GM21825 (cell line): ENCODE measurements at regions not wholly inside any gene's neighbourhood (a gene's known extent, or its start where the extent isn't known, plus 50 kb on each side); places are given as distances from the start of the nearest gene placed in this dataset.
"Not testable (repeated sequence)": the region's sequence is repeated elsewhere in the genome, so short reads cannot be mapped to it uniquely, and the experiment has no call there.

Experiments used
- ATAC-seq: cut with Tn5 transposase; IDR thresholded peaks from one replicate; pipeline ENCODE4 v1.9.1; 2021; ENCODE audit warnings: mild to moderate bottlenecking, moderate library complexity; ENCODE audit not compliant: unreplicated experiment

- ATAC-seq, result peak; percentile 43
Observed at GRCh38 chr12:94817695-94818075, 167.3 kb upstream of the TMCC3 start.

GRCh38 chr12:94817201-94817600 lies 166.8 kb upstream of the TMCC3 start:
- ATAC-seq, result not testable (repeated sequence)

- not testable (repeated sequence) for ATAC-seq
Observed at GRCh38 chr12:94816746-94817145, 166.4 kb upstream of the TMCC3 start.

GRCh38 chr12:94815958-94816357 lies 165.6 kb upstream of the TMCC3 start:
- no peak for ATAC-seq

GRCh38 chr12:94815450-94815849 lies 165.1 kb upstream of the TMCC3 start:
- ATAC-seq, result no peak

GRCh38 chr12:94813314-94813713 lies 163.0 kb upstream of the TMCC3 start:
- ATAC-seq, result no peak

GRCh38 chr12:94812345-94812744 lies 162.0 kb upstream of the TMCC3 start:
- ATAC-seq, result peak; percentile 32

GRCh38 chr12:94811611-94812010 lies 161.3 kb upstream of the TMCC3 start:
- ATAC-seq, result no peak

GRCh38 chr12:94807951-94808350 lies 157.6 kb upstream of the TMCC3 start:
- no peak for ATAC-seq

- ATAC-seq, result no peak
Observed at GRCh38 chr12:94806617-94807016, 156.3 kb upstream of the TMCC3 start.

GRCh38 chr12:94805749-94806529 lies 155.6 kb upstream of the TMCC3 start:
- no peak for ATAC-seq

GRCh38 chr12:94803939-94804338 lies 153.6 kb upstream of the TMCC3 start:
- no peak for ATAC-seq

GRCh38 chr12:94802796-94803195 lies 152.4 kb upstream of the TMCC3 start:
- no peak for ATAC-seq

GRCh38 chr12:94801745-94802144 lies 151.4 kb upstream of the TMCC3 start:
- no peak for ATAC-seq

- ATAC-seq, result no peak
Observed at GRCh38 chr12:94799136-94799535, 148.8 kb upstream of the TMCC3 start.

- no peak for ATAC-seq
Observed at GRCh38 chr12:94798113-94798512, 147.8 kb upstream of the TMCC3 start.

GRCh38 chr12:94795520-94795919 lies 145.2 kb upstream of the TMCC3 start:
- no peak for ATAC-seq

- no peak for ATAC-seq
Observed at GRCh38 chr12:94795044-94795443, 144.7 kb upstream of the TMCC3 start.

- ATAC-seq, result no peak
Observed at GRCh38 chr12:94793191-94793595, 142.8 kb upstream of the TMCC3 start.

GRCh38 chr12:94792693-94793092 lies 142.3 kb upstream of the TMCC3 start:
- ATAC-seq, result no peak

GRCh38 chr12:94791933-94792332 lies 141.6 kb upstream of the TMCC3 start:
- ATAC-seq, result no peak

- ATAC-seq, result no peak
Observed at GRCh38 chr12:94790825-94791224, 140.5 kb upstream of the TMCC3 start.

- no peak for ATAC-seq
Observed at GRCh38 chr12:94790370-94790769, 140.0 kb upstream of the TMCC3 start.
